HG03103 (cell line): ENCODE measurements at regions not wholly inside any gene's neighbourhood (a gene's known extent, or its start where the extent isn't known, plus 50 kb on each side); places are given as distances from the start of the nearest gene placed in this dataset.
"Not testable (repeated sequence)": the region's sequence is repeated elsewhere in the genome, so short reads cannot be mapped to it uniquely, and the experiment has no call there.

Experiments
- ATAC-seq: cut with Tn5 transposase; IDR thresholded peaks from one replicate; pipeline ENCODE4 v1.9.1; 2021; ENCODE audit warnings: low read depth; ENCODE audit not compliant: unreplicated experiment

GRCh38 chr6:169974663-169975062 lies 223.2 kb downstream of the ERMARD start:
- no peak for ATAC-seq

GRCh38 chr6:169973588-169974467 lies 222.4 kb downstream of the ERMARD start:
- ATAC-seq: not testable (repeated sequence)

- no peak for ATAC-seq
Observed at GRCh38 chr6:169972736-169973135, 221.3 kb downstream of the ERMARD start.

GRCh38 chr6:169972101-169972651 lies 220.8 kb downstream of the ERMARD start:
- ATAC-seq: no peak

GRCh38 chr6:169971081-169971861 lies 219.8 kb downstream of the ERMARD start:
- ATAC-seq: no peak

- no peak for ATAC-seq
Observed at GRCh38 chr6:169970306-169970988, 219.0 kb downstream of the ERMARD start.

GRCh38 chr6:169969372-169970099 lies 218.1 kb downstream of the ERMARD start:
- no peak for ATAC-seq

GRCh38 chr6:169968541-169969270 lies 217.3 kb downstream of the ERMARD start:
- ATAC-seq: no peak

- ATAC-seq: no peak
Observed at GRCh38 chr6:169967687-169968086, 216.3 kb downstream of the ERMARD start.

GRCh38 chr6:169966312-169967181 lies 215.1 kb downstream of the ERMARD start:
- ATAC-seq: no peak

- ATAC-seq: no peak
Observed at GRCh38 chr6:169965657-169966311, 214.4 kb downstream of the ERMARD start.

GRCh38 chr6:169965239-169965638 lies 213.8 kb downstream of the ERMARD start:
- ATAC-seq: no peak

GRCh38 chr6:169964486-169965180 lies 213.2 kb downstream of the ERMARD start:
- ATAC-seq: no peak

- ATAC-seq: no peak
Observed at GRCh38 chr6:169963581-169964297, 212.3 kb downstream of the ERMARD start.

- no peak for ATAC-seq
Observed at GRCh38 chr6:169962604-169963469, 211.4 kb downstream of the ERMARD start.
